ENCODE measurements at regions not wholly inside any gene's neighbourhood (a gene's known extent, or its start where the extent isn't known, plus 50 kb on each side); places are given as distances from the start of the nearest gene placed in this dataset.
"Not testable (repeated sequence)": the region's sequence is repeated elsewhere in the genome, so short reads cannot be mapped to it uniquely, and the experiment has no call there.

DNA sequence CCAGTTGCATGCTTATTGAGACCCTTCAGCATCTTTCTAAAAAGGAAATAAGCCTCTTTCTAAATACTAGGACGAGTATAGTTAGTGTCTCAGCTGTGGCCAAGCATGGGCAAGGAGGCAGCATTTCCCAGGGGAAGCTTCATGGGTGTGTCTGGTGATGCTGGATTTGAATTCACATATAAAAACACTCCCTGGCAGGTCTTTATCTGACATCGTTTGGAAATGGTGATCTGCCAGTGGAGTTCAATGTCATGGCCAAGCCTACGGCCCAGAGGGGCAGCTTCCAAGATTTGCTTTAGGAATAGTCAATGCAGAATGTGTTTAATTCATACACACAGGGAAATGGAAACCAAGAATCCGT lies 94.7 kb downstream of the SRGAP2 start:
- TF ChIP-seq, protein P1, sequence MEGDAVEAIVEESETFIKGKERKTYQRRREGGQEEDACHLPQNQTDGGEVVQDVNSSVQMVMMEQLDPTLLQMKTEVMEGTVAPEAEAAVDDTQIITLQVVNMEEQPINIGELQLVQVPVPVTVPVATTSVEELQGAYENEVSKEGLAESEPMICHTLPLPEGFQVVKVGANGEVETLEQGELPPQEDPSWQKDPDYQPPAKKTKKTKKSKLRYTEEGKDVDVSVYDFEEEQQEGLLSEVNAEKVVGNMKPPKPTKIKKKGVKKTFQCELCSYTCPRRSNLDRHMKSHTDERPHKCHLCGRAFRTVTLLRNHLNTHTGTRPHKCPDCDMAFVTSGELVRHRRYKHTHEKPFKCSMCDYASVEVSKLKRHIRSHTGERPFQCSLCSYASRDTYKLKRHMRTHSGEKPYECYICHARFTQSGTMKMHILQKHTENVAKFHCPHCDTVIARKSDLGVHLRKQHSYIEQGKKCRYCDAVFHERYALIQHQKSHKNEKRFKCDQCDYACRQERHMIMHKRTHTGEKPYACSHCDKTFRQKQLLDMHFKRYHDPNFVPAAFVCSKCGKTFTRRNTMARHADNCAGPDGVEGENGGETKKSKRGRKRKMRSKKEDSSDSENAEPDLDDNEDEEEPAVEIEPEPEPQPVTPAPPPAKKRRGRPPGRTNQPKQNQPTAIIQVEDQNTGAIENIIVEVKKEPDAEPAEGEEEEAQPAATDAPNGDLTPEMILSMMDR (IDR thresholded peaks at IDR 0.05), result not testable (repeated sequence)
- TF ChIP-seq POLR2A (IDR thresholded peaks at IDR 0.05), result not testable (repeated sequence)
